ENCODE measurements at regions not wholly inside any gene's neighbourhood (a gene's known extent, or its start where the extent isn't known, plus 50 kb on each side); places are given as distances from the start of the nearest gene placed in this dataset.

DNA sequence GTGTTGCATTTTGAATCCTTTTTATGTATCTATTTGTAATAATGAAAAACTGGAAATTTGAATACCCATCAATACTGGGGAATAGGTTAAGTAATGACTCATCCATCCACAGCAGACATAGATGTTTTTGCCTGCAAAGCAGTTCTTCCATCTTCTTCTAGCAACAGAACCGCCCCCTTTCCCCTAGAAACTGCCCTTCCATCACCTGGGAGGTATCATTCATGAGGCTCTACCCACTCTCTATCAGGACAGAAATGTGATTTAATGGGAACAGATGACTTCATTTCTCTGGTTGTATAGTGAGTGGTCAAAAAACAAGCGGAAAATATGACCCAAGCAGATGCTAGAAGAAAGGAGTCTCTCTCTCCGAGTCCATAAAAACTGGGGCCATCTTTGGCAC lies 532.8 kb downstream of the UQCRFS1 start:
- no peaks in the 10 kb centered on the region for H3K36me3 Mint-ChIP-seq (ENCODE audit: insufficient read depth, unreplicated experiment)
- no peak overlapping the region for H3K4me3 Mint-ChIP-seq (ENCODE audit: low read depth, unreplicated experiment)
- H3K27me3 Mint-ChIP-seq (ENCODE audit: unreplicated experiment): peaks cover 10% of the 10 kb centered on the region
- DNase-seq: no peak
- H3K4me1 Mint-ChIP-seq (ENCODE audit: low read depth, unreplicated experiment): no peaks in the 10 kb centered on the region
- CTCF ChIA-PET: no interaction called here
- TF ChIP-seq CTCF (IDR thresholded peaks at IDR 0.05; ENCODE audit: unreplicated experiment): no peak
- intact Hi-C loops (cut with micrococcal nuclease; ENCODE audit: unreplicated experiment): no loop called here
- H3K27ac Mint-ChIP-seq (ENCODE audit: unreplicated experiment): no peak overlapping the region
- BruUV-seq (replicated peaks): no TSS peak
- peaks cover 2% of the 10 kb centered on the region for H3K9me3 Mint-ChIP-seq (ENCODE audit: low read depth, unreplicated experiment)

DNA sequence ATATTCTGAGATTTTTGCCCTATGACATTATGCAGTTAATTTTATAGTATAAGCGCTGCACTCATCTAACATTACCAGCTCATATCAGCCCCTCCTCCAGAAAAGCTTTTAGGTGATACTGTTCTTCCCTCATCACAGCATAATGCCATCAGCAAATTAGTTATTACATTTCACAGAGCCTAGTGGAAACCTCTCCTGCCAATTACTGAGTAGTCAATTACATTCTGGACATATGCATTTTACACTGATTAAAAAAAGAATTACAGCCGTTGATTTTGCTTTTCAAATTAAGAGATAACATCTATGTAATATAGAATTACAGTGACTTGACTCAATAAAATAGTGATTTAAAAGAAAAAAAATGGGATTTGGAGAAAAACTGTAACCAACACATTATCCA lies 542.1 kb downstream of the UQCRFS1 start:
- no peak for TF ChIP-seq CTCF (IDR thresholded peaks at IDR 0.05; ENCODE audit: unreplicated experiment)
- Mint-ChIP-seq H3K9me3 (ENCODE audit: low read depth, unreplicated experiment) (peaks cover 17% of the 10 kb centered on the region), H3K27ac (ENCODE audit: unreplicated experiment) (no peak overlapping the region), H3K27me3 (ENCODE audit: unreplicated experiment) (no peaks in the 10 kb centered on the region), H3K36me3 (ENCODE audit: insufficient read depth, unreplicated experiment) (no peaks in the 10 kb centered on the region), H3K4me1 (ENCODE audit: low read depth, unreplicated experiment) (no peaks in the 10 kb centered on the region), H3K4me3 (ENCODE audit: low read depth, unreplicated experiment) (no peak overlapping the region)
- DNase-seq: no peak
- intact Hi-C loops (cut with micrococcal nuclease; ENCODE audit: unreplicated experiment): no loop called here
- CTCF ChIA-PET: no interaction called here
- no TSS peak for BruUV-seq (replicated peaks)

DNA sequence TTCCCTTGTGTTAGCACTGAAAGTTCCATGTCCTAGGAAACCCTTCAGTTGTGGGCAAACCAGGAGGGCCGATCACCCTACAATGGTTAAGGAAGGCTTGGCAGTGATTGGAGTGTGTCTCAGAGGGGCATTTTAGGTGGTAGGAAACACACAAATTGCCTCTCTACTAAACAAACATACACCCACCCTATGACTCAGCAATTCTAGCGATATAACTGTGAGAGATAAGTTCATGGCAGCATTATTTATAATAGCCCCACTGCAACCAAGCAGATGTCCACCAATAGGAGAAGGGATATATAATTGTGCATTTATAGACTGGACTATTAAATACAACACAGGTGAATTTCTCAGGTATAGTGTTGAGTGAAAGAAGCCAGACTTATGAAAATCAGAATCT lies 543.1 kb downstream of the UQCRFS1 start:
- Mint-ChIP-seq H3K36me3 (ENCODE audit: insufficient read depth, unreplicated experiment) (no peaks in the 10 kb centered on the region), H3K27me3 (ENCODE audit: unreplicated experiment) (no peaks in the 10 kb centered on the region), H3K4me3 (ENCODE audit: low read depth, unreplicated experiment) (no peak overlapping the region), H3K9me3 (ENCODE audit: low read depth, unreplicated experiment) (peaks cover 15% of the 10 kb centered on the region), H3K27ac (ENCODE audit: unreplicated experiment) (no peak overlapping the region), H3K4me1 (ENCODE audit: low read depth, unreplicated experiment) (no peaks in the 10 kb centered on the region)
- intact Hi-C loops (cut with micrococcal nuclease; ENCODE audit: unreplicated experiment): no loop called here
- DNase-seq: no peak
- TF ChIP-seq CTCF (IDR thresholded peaks at IDR 0.05; ENCODE audit: unreplicated experiment): no peak
- CTCF ChIA-PET: no interaction called here
- no TSS peak for BruUV-seq (replicated peaks)

GRCh38 chr19:28667348-28667977 lies 545.5 kb downstream of the UQCRFS1 start:
- Mint-ChIP-seq H3K9me3 (ENCODE audit: low read depth, unreplicated experiment) (peaks cover 12% of the 10 kb centered on the region), H3K36me3 (ENCODE audit: insufficient read depth, unreplicated experiment) (no peaks in the 10 kb centered on the region), H3K27me3 (ENCODE audit: unreplicated experiment) (no peaks in the 10 kb centered on the region), H3K4me1 (ENCODE audit: low read depth, unreplicated experiment) (no peaks in the 10 kb centered on the region), H3K27ac (ENCODE audit: unreplicated experiment) (no peak overlapping the region), H3K4me3 (ENCODE audit: low read depth, unreplicated experiment) (no peak overlapping the region)
- no TSS peak for BruUV-seq (replicated peaks)
- TF ChIP-seq CTCF (IDR thresholded peaks at IDR 0.05; ENCODE audit: unreplicated experiment): no peak
- intact Hi-C loops (cut with micrococcal nuclease; ENCODE audit: unreplicated experiment): no loop called here
- CTCF ChIA-PET: no interaction called here
- no peak for DNase-seq

Measured in Calu3 (cell line).